HG03378 (cell line): ENCODE measurements at regions not wholly inside any gene's neighbourhood (a gene's known extent, or its start where the extent isn't known, plus 50 kb on each side); places are given as distances from the start of the nearest gene placed in this dataset.

Experiments used
- ATAC-seq: cut with Tn5 transposase; IDR thresholded peaks from one replicate; pipeline ENCODE4 v1.9.1; 2021; ENCODE audit warnings: mild to moderate bottlenecking, moderate library complexity; ENCODE audit not compliant: unreplicated experiment

- no peak for ATAC-seq
These were observed 339.5 kb downstream of the ALG10 start for GRCh38 chr12:34361721-34362316.

DNA sequence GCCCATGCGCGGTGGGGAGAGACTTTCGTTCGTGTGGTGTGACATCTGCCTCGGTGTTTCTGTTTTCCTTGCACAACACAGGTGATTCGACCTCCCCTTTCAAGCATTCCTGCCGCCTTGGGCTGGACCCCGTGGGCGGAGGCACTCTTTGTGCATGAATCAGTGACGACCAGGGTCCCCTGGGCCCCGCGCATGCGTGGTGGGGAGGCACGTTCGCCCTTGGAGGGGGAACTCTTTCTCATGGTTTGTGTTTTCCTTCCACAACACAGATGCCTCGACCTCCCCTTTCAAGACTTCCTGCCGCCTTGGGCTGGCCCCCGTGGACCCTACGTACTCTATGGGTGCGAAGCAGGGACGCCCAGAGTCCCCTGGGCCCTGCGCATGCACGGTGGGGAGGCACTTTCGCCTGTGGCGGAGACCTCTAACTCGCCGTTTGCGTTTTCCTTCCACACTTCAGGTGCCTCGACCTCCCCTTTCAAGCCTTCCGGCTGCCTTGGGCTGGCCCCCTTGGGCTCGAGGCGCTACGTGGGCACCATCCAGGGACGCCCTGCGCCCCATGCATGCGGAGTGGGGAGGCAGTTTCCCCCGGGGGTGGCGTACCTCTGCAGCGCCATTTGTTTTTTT, 340.9 kb downstream of the ALG10 start:
- ATAC-seq: no peak

- no peak for ATAC-seq
These were observed 345.8 kb downstream of the ALG10 start for GRCh38 chr12:34368079-34368478.

DNA sequence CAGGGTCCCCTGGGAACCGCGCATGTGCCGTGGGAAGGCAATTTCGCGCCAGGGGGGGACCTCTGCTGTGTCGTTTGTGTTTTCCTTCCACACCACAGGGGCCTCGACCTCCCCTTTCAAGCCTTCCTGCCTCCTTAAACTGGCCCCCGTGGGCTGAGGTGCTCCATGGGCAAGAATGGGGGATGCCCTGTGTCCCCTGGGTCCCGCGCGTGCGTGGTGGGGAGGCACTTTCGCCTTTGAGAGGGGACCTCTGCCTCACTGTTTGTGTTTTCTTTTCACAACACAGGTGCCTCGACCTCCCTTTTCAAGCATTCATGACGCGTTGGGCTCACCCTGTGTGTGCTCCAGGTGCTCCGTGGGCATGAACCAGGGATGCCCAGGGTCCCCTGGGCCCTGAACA, 348.8 kb downstream of the ALG10 start:
- no peak for ATAC-seq

DNA sequence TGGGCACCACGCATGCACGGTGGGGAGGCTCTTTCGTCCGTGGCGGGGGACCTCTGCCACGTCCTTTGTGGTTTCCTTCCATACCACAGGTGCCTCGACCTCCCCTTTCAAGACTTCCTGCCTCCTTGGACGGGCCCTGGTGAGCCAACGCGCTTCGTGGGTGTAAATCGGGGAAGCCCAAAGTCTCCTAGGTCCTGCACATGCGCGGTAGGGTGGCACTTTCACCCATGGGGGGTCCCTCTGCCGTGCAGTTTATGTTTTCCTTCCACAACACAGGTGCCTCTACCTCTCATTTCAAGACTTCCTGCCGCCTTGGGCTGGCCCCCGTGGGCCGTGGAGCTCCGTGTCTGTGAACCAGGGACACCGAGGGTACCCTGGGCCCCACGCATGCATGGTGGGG, 349.7 kb downstream of the ALG10 start:
- ATAC-seq: no peak

DNA sequence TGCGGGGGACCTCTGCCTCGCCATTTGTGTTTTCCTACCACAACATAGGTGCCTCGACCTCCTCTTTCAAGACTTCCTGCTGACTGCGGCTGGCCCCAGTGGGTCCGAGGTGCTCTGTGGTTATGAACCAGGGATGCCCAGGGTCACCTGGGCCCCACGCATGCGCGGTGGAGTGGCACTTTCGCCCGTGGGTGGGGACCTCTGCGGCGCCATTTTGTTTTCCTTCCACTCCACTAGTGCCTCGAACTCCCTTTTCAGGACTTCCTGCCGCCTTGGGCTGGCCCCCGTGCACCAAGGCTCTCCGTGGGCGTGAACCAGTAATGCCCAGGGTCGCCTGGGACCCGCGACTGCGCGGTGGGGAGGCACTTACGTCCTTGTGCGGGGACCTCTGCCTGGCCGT, 351.6 kb downstream of the ALG10 start:
- ATAC-seq: no peak

- no peak for ATAC-seq
These were observed 354.0 kb downstream of the ALG10 start for GRCh38 chr12:34376133-34376799.

- no peak for ATAC-seq
These were observed 355.1 kb downstream of the ALG10 start for GRCh38 chr12:34377243-34378035.

DNA sequence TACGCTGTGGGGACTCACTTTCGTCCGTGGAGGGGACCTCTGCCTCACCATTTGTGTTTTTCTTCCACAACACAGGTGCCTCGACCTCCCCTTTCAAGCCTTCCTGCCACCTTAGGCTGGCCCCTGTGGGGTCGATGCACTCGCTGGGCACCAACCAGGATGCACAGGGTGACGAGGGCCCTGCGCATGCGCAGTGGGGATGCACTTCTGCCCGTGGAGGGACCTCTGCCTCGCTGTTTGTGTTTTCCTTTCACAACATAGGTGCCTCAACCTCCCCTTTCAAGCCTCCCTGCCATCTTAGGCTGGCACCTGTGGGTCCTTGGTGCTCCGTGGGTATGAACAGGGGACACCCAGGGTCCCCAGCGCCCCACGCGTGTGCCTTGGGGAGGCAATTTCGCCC, 356.8 kb downstream of the ALG10 start:
- ATAC-seq: no peak

DNA sequence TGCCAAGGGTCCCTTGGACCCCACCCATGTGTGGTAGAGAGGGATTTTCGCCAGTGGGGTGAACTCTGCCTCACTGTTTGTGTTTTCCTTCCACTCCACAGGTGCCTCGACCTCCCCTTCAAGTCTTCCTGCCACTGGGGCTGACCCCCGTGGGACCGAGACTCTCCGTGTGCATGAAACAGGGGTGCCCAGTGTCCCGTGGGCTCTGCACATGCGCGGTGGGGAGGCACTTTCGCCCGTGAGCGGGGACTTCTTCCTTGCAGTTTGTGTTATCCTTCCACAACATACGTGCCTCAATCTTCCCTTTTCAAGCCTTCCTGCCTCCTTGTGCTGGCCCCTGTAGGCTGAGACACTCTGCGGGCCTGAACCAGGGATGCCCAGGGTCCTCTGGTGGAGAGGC, 362.4 kb downstream of the ALG10 start:
- no peak for ATAC-seq

DNA sequence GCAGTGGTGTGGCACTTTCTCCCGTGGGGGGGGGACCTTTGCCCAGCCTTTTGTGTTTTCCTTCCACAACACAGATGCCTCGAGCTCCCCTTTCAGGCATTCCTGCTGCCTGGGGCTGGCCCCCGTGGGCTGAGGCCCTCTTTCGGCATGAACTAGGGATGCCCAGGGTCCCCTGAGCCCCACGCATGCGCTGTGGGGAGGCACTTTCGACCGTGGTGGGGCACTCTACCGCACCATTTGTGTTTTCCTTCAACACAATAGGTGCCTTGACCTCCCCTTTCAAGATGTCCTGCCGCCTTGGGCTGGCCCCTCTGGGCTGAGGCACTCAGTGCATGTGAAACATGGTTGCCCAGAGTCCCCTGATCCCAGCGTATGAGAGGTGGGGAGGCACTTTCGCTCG, 363.7 kb downstream of the ALG10 start:
- ATAC-seq: no peak

- no peak for ATAC-seq
These were observed 364.4 kb downstream of the ALG10 start for GRCh38 chr12:34386621-34387255.

DNA sequence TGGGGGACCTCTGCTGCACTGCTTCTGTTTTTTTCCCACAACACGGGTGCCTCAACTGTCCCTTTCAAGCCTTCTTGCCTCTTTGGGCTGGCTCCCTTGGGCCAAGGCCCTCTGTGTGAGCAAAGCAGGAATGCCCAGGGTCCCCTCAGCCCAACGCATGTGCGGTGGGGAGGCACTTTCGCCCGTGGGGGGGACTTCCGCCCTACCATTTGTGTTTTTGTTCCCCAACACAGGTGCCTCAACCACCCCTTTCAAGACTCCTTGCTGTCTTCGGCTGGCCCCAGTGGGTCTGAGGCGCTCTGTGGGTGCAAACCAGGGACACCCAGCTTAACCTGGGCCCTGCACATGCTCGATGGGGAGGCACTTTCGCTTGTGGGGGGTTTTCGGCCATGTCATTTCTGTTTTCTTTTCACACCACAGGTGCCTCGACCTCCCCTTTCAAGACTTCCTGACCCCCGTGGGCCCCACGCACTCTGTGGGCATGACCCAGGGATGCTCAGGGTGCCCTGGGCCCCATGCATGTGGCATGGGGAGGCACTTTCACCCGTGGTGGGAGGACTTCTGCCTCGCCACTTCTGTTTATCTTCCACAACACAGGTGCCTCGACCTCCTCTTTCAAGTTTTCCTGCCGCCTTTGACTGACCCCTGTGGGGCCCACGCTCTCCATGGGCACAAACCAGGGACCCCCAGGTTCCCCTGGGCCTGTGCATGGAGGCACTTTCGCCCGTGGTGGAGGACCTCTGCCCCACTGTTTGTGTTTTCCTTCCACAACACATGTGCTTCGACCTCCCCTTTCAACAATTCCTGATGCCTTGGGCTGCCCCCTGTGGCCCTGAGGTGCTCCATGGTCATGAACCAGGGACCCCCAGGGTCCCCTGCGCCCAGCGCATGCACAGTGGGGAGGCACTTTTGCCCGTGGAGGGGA, 365.7 kb downstream of the ALG10 start:
- ATAC-seq: no peak

DNA sequence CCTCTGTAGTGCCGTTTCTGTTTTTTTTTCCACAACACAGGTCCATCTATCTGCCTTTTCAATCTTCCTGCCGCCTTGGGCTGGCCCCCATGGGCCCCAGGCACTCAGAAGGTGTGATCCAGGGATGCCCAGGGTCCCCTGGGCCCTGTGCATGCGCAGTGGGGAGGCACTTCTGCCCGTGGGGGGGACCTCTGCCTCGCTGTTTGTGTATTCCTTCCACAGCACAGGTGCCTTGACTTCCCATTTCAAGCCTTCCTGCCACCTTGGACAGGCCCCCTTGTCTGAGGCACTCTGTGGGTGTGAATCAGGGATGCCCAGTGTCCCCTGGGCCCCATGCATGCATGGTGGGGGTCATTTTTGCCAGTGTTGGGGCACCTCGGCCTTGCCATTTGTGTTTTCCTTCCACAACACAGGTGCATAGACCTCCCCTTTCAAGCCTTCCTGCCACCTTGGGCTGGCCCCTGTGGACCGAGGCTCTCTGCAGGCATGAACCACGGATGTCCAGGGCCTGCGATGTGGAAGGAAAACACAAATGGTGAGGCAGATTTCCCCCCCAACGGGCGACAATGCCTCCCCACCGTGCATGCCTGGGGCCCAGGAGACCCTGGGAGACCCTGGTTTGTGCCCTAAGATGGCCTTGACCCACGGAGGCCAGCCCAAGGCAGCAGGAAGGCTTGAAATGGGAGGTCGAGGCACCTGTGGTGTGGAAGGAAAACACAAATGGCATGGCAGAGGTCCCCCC, 366.5 kb downstream of the ALG10 start:
- ATAC-seq: no peak

DNA sequence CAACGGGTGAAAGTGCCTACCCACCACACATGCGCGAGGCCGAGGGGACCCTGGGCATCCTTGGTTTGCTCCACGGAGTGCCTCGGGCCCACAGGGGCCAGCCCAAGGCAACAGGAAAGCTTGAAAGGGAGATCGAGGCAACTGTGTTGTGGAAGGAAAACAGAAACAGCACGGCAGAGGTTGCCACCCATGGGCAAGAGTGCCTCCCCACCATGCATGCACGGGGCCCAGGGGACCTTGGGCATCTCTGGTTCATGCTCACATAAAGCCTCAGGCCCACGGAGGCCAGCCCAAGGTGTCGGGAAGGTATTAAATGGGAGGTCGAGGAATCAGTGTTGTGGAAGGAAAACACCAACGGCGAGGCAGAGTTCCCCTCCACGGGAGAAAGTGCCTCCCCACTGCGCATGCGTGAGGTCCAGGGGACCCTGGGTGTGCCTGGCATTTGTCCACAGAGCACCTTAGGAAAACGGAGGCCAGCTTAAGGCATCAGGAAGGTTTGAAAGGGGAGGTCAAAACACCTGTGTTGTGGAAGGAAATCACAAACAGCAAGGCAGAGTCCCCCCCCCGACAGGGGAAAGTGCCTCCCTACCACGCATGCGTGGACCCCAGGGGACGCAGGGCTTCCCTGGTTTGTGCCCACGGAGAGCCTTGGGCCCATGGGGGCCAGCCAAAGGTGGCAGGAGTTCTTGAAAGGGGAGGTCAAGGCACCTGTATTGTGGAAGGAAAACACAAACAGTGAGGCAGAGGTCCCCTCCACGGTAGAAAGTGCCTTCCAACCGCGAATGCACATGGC, 367.3 kb downstream of the ALG10 start:
- no peak for ATAC-seq

- ATAC-seq: no peak
These were observed 368.0 kb downstream of the ALG10 start for GRCh38 chr12:34390171-34390841.

DNA sequence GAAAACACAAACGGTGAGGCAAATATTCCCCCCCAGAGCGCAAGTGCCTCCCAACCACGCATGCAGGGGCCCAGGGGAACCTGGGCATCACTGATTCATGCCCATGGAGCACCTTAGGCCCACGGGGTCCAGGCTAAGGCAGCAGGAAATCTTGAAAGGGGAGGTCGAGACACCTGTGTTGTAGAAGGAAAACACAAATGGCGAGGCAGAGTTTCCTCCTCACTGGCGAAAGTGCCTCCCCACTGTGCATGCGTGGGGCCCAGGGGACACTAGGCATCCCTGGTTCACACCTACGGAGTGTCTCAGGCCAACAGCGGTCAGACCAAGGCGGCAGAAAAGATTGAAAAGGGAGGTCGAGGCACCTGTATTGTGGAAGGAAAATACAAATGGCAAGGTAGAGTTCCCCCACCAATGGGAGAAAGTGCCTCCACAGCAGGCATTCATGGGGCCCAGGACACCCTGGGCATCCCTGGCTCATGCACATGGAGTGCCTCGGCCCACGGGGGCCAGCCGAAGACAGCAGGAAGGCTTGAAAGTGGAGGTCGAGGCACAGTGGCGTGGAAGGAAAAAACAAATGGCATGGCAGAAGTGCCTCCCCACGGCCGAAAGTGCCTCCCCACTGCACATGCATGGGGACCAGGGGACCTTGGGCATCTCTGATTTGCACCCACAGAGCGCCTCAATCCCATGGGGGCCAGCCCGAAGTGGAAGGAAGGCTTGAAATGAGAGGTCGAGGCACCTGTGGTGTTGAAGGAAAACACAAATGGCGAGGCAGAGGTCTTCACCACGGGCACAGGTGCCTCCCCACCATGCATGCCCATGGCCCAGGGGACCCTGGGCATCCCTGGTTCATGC, 368.8 kb downstream of the ALG10 start:
- no peak for ATAC-seq
